Kidney tubule cell (primary cell): ENCODE measurements at regions not wholly inside any gene's neighbourhood (a gene's known extent, or its start where the extent isn't known, plus 50 kb on each side); places are given as distances from the start of the nearest gene placed in this dataset.
"Not testable (repeated sequence)": the region's sequence is repeated elsewhere in the genome, so short reads cannot be mapped to it uniquely, and the experiment has no call there.

Experiments
- DNase-seq: peaks from one replicate; pipeline ENCODE4 v3.0.0-alpha.2; 2018; ENCODE audit warnings: low spot score

DNA sequence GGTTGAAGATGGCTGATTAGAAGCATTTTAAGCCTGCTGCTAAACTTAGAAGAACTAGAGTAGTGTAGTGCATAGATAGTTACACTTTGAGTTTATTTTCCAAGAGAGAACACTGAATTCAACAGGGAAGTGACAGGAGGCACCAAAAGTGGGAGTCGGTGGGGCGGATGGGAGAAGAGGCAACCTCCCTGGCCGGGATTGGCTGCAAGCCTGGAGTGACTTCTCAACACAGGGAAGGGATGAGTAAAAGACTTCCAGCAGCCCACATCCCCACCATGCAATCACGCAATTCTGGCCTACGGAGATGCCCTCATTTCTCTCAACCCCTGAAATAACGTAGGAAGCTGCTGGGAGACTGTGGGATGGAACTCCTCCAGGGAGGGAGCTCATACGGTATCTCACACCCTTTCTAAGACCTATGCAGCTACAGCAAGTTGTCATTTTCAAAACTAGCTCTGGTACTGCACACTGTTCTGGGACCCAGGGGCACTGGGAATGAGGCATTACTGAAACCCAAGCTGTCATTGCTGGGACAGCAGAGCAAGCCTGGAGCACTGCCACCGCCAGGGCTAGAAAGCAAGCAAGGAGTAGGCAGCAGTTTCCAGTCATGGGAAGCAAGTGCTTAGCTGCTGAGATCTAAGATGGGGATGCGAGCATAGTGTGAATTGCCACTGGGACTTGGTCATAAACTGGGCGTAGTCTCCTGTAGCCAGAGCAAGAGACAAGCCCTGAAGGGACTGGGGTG lies 331.6 kb upstream of the PTGER4 start:
- no peak for DNase-seq

GRCh38 chr5:40346901-40347300 lies 332.8 kb upstream of the PTGER4 start:
- no peak for DNase-seq

DNA sequence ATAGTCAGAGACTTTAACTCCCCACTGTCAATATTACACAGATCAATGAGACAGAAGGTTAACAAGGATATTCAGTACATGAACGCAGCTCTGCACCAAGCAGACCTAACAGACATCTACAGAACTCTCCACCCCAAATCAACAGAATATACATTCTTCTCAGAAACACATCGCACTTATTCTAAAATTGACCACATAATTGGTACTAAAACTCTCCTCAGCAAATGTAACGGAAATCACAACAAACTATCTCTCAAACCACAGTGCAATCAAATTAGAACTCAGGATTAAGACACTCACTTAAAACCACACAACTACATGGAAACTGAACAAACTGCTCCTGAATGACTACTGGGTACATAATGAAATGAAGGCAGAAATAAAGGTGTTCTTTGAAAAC lies 341.3 kb upstream of the PTGER4 start:
- not testable (repeated sequence) for DNase-seq

DNA sequence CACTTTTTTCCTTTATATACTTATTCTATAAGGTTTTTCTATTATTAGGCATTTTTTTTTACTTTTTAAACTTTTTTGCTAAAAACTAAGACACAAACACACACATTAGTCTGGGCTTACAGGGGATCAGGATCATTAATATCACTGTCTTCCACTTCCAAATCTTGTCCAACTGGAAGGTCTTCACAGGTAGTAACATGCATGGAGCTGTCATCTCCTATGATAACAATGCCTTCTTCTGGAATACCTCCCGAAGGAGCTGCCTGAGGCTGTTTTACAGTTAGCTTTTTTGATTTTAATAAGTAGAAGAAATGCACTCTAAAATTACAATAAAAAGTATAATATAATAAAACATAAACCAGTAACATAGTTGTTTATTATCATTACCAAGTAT lies 345.5 kb upstream of the PTGER4 start:
- DNase-seq: no peak

DNA sequence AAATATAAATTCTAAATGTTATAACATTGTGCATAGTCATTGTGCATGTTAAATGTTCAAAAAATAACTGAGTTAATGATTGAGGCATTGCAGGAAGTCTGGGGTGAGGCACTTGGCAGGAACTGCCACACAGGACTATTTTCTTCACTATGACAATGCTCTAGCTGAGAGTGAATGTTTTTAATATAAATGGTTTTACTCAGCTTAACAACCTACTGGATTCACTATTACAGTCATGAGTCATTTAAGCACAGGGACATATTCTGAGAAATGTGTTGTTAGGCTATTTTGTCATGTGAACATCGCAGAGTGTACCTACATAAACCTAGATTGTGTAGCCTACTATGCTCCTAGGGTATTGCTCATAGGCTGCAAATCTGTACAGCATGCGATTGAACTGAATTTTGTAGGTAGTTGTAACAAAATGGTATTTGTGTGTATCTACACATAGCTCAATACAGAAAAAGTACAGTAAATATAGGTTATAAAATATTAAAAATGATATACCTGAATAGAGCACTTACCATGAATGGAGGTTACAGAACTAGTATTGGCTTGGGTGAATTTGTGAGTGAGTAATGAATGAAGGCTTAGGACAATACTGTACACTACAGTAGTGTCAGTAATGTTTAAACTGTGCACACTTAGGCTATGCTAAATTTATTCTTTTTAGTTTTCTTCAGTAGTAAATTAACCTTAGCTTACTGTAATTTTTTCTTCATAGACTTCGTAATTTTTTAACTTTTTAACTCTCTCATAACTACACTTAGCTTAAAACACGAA lies 346.1 kb upstream of the PTGER4 start:
- DNase-seq: peak; percentile 89

GRCh38 chr5:40332970-40333369 lies 346.7 kb upstream of the PTGER4 start:
- DNase-seq: no peak

DNA sequence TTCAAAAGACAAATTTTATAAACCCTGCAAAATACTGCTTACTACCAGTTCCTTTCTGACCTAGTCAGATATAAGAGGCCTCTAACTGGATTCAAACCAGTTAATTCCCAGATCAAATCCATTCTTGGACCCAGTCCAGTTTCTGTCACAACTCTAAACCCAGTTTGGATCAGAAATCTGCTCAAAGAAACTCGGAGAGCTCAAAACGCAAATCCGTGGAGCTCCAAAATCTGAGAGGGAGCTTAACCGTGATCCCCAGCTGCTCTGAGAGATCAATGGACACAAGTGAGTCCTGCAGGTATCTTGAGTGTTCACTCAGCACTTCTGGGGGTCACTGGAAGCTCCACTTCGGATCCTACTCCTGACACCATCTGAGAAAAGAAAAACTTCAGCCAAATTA lies 348.1 kb upstream of the PTGER4 start:
- no peak for DNase-seq

GRCh38 chr5:40321514-40321913 lies 358.2 kb upstream of the PTGER4 start:
- no peak for DNase-seq

DNA sequence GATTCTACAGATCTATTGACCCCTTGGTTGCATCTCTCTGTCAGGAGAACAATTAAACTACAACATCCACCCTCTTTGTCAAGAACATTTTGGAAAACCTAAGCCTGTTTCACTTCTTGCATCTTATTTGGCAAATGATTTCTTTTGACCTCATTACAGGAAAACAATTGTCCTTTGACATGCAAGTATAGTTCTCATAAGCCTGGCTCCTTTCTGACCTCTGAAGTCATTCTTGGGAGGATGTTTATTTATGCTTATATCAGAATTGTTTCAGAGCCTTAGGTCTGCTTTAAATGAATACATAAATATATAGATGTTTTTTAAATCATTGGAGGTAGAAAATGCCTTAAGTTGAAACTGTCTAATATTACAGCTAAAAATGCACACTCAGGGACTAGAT lies 361.3 kb upstream of the PTGER4 start:
- no peak for DNase-seq

DNA sequence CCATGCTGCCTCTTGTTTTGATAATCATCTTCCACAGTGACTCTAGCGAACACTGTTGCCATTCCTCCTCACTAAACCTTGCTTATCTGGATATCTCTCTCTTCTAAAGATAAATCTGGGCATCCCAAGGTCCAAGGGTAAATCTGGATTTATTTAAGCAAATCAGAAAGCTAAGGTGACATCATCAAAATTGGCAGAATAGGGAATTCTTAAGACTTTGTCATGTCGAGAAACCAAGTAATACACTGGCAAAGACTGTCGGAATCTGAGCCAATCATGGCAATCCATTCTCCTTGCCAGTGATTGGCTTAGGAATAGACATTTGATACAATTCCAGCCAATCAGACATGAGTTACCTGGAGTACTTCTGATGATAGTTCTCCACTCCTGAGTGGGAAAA lies 362.7 kb upstream of the PTGER4 start:
- DNase-seq: no peak

DNA sequence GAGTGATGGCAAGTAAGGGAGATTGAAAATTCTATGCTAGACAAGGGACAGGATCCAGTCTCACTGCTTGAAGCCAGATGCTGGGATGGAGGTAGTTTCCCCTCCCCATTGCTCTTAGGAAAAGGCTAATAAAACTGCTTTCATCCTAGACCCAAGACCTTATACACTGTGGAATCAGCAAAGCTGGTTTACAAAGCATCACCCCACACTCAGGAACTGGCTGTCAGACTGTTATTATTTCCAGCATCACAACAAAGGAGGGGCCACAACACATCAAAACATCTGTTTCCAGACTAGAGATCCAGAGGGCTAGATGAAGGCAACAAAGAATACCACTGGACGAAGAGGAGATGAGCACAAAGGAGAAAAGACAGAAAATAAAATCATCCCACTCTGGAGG lies 364.6 kb upstream of the PTGER4 start:
- no peak for DNase-seq

DNA sequence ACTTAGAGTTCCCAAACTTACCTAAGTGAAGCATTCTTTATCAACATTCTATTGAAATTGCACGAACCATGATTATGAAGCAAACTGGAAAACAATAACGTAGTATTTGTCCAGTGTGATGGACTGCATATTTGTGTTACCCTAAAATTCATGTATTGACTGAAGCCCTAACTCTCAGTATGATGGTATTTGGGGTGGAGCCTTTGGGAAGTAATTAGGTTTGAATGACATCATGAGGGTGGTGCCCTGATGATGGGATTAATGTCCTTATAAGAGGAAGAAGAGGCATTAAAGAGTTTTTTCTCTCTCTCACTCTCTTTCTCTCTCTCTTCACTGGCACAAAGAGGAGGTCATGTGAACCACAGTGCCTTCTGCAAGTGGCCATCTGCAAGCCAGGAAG lies 365.4 kb upstream of the PTGER4 start:
- DNase-seq: no peak

GRCh38 chr5:40312205-40312604 lies 367.5 kb upstream of the PTGER4 start:
- DNase-seq: no peak

DNA sequence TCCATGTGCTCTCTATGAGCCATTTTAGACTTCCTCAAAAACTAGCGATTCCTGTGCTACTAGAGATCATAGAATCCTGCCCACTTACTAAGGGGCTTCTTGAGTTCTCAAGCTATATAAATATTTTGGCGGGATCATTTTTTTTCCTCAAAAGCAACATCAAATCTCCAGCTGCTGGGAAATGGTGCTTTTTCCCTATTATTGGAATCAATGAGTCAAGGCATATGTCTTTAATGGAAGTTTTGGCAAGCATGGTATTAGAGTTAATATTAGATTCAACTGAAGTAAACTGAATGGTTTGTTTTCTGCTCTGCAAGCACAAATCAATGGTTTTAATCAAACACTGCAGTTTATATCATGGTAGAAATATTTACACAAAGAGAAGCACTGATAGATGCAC lies 369.9 kb upstream of the PTGER4 start:
- DNase-seq: no peak

DNA sequence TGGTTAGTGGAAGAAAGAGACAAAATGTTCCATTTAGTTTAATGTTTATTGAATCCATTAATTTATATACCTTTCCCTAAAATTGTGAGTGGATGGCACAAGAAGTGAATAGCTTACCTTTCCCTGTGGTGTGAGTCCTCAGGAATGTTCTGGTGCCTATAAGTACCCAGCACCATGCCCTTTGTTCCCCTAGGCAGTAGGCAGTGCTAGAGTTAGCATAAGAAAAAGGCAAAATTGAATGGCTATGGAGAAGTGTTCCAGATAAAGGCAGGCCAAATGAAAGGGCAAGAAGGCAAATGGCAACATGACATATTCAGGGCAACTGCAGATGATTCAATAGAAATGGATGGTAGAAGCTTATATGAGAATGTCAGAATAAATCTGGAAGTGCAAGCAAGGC lies 370.8 kb upstream of the PTGER4 start:
- DNase-seq: no peak

DNA sequence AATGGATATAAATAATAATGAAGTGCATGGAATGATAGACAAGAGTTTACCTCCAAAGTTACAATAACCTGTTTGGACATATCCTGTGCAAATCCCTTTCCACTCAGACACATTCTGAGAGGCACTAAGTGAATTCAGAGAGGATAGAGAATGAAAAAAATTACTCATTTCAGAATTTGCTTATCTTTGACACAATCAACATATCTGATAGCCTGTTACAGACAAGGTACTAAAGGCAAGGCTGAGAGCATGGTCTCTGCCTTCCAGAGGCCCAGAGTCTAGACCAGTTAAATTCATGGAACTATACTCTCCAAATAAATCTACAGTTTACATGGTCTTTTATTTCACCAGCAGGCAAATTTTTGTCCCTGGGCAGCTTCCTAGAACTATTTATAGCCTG lies 371.8 kb upstream of the PTGER4 start:
- DNase-seq: no peak

GRCh38 chr5:40306869-40307487 lies 372.7 kb upstream of the PTGER4 start:
- no peak for DNase-seq

DNA sequence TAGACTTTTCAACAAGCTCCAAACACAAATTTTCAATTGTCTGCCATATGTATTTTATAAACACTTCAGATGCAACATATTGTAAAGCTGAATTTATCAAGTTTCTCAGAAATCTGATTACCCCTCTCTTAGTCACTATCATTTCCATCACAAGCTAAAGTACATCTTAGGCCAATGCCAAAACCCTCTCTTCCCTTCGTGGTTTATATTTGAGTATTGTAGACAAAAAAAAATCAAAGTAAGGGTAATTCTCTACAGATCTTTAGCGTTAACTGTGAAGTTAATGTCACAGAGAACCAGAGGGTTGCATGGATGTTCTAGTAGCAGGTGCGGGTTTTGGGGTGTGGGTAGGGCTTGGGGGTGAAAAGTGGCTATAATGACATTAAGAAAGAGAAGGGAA lies 387.7 kb upstream of the PTGER4 start:
- DNase-seq: no peak

DNA sequence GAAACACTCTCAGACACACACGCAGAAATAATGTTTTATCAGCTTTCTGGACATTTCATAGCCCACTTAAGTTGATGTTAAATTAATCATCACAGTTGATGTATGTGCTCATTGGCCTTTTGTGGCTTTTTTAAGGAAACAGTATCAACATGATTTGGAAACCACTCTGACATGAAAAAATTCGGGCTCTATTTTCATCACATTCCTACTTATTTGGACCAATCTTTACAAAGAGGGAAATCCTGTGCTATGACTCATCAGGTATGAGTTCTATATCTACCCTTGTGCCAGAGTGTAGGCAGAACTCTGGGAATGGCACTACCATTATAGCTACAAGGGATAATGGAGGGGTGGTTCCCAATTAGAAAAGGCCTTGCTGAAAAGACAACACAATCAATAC lies 388.4 kb upstream of the PTGER4 start:
- no peak for DNase-seq

DNA sequence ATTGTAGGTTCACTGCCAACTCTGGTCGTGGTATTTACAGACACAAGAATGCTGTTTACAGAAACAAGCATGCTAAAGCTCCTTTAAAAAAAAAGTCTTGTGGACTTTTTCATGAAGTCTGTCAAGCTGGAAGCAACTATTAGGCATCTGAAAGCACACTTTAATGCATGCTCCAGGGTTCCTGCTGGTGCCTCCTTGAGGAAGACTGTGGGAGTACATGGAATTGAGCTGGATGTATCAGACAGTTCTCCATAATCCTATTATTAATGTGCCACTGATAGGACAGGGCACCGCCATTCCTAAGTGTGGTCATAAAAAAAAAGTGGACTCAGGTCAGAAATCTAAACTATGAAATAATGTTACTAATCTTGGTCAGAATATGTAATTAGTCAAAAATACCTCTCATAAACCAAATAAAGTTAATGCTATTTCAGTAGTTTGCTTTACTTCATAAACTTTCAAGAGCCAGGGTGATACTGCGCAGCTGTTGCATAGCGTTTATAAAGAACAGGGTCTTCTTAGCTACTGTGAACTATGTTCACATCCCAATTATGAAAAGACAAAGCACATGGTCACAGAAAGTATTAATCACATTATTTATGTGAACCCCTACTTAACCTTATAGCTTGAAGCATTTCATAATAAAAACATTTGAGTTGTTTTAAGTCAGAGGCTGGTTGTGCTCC lies 390.8 kb upstream of the PTGER4 start:
- no peak for DNase-seq

DNA sequence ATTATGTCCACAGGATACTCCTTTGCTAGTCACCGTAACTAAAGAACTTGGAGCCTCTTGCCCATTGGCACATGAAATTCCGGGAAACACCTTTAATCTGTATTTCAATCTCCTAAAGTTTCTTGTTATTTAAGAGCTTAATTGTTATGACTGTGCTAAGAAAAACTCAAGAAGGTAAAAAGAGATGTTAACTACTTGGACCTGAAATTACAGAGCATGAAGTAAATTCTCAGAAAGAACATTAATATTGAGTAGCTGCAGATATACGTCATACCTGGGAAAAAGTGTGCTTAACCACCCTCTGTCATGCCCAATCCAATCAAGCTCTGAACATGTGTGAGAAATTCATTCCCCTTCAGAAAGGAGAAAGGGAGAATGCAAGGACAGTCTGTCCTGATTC lies 394.9 kb upstream of the PTGER4 start:
- DNase-seq: no peak

- no peak for DNase-seq
These were observed 400.8 kb upstream of the PTGER4 start for GRCh38 chr5:40278881-40279280.
